ENCODE measurements at regions not wholly inside any gene's neighbourhood (a gene's known extent, or its start where the extent isn't known, plus 50 kb on each side); places are given as distances from the start of the nearest gene placed in this dataset.
A peak's percentile ranks its signal among the peaks of the same experiment; 100 is the strongest.

DNA sequence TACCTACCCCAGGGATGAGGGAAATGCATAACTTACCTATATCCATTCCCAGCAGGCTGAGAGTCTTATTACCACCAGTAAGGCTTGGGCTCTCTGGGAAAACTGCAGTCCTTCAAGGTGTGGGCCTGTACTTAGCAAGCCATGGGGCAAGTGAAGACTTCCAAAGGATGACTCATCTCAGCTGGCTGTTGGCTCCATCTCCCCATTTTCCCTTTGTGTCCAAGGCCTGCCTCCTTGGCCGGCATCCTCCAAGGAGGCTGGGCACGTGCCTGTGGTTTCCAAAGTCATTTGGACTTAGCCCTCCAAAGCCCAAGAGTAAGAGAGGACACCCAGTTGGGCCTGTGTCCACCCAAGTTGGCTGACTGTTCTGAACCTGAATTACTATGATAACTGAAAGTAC is 89.8 kb downstream of the TMEM100 start:
- DNase-seq: no peak

DNA sequence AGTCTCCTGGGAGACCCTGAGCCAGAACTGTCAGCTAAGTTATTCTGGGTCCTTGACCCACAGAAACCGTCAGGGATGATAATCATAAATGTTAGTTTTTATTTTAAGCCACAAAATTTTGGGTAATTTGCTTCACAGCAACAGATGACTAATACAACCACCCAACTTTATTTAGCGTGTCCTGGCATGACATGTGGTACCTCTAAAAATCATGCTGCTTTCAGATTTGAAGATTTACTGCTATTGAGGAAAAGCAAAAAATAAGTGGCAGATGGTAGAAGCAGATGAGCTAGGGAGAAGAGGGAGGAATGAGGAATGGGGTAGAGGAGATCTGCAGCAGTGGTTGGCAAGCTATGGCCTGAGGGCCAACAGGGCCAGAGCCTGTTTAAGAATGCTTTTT is 90.4 kb downstream of the TMEM100 start:
- no peak for DNase-seq

DNA sequence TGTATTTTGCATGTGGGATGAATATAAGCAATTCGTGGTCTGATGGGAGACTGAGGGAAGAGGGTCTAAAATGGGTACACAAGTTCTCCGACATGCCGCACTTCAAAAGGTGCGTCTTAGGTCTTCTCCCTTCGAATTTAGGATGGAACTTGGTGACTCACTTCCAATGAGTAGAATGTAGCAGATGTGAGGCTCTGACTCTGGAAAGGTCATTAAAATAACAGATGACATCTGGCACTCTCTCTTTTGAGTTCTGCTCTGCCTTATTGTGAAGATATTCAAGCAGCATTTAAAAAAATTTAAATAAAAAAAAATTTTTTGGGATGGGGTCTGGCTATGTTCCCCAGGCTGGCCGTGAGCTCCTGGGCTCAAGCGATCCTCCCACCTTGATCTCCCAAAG is 92.7 kb downstream of the TMEM100 start:
- DNase-seq: no peak

DNA sequence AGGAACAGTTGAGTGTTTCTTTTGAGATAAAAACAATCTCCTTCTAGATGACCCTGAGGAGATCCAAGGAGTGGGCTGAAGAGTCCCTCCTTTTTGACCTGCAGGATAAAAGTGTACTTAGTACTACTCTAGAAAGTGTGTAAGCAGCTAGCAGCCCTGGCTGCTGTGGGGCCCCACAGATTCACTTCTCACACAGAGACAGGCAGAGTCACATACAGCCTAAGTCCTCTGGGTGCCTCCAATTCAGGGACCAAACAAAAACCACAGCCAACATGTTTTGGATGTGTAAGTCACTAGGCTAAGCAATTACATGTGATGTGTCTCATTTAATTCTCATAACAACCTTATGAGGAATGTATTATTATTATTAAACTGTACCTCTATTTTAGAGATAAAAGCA is 97.1 kb downstream of the TMEM100 start:
- DNase-seq: peak; percentile 4

DNA sequence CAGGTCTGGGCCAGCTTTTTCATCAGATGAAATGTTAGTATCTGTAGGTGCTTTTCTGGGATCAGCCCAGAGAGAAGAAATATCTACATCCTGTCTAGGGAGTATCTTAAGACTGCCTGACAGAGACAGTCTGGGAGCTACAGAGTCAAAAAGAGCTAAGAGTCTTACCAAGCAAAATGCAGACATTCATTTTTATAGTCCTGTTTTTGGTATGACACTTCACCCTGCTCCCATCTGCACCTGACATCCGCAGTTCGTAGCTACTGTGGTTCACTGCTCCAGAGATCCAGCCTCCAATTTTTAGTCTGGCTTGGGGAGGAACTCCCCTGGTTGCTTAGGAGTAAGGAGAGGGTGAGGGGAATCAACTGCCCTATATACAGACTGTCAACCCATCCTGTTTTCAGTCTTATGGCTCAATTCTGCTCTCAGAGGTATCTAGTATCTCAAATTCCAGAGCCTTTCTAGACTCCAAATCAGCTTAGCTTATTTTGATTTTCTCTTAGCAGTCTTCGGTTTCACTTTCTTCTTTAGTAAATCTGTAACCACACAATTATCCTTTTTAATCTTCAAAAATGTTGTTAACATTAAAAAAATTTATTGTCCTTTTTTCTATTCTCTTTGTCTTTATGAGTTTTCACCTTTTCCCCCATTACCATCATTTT is 97.8 kb downstream of the TMEM100 start:
- peak; percentile 9 for DNase-seq

DNA sequence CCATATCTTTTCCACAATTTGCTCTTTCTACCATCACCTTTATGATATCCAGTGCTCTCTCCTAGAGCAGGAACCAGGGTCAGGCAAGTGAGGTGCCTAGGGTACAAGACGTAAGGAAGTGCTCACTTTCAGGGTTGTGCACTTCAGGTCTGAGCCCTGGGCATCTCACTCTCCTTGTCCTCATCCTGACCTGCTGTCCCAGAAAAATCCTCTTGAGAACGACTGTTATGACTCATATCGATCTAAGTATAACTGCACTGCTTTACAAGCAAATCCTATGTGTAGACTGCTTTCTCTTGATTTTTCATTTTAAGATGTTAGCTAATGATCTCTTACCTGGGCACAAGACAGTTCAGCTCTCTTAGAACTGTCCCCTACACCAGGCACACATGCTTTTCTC is 100.1 kb downstream of the TMEM100 start:
- DNase-seq: no peak

DNA sequence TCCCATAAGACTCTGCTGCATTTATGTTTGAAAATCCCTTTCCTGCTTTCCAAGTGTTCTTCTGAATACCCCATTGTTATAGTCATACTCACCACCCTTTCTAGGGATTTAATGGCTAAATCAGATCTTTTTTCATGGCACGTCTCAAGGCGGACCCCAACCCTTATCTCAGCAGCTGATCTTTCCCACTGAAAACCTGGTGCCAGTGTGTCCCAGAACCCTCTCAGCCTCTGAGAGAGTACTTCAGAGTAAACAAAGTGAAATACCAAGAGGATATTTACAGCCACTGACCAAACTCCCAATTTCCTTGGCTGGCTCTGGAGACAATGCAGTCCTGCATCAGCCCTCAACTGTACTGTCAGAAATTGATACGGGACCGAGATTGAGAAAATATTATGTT is 101.7 kb downstream of the TMEM100 start:
- DNase-seq: no peak

DNA sequence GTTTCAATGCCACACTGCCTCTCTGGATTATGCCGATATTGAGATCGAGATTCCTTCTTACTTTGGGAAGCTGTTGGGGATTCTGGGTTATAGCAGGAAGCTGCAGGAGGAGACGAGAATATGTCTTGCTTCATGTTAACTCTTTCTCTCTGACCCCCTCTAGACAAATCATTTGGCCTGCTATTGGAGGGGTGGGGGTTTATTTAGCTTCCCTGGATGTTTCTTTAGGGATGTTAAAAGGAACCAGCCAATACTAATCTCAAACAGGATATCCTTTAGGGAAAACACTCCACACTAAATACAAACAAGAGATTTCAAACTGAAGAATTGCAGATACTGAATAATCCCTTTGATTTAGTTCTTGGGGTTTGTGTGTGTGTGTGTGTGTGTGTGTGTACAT is 102.6 kb downstream of the TMEM100 start:
- no peak for DNase-seq

DNA sequence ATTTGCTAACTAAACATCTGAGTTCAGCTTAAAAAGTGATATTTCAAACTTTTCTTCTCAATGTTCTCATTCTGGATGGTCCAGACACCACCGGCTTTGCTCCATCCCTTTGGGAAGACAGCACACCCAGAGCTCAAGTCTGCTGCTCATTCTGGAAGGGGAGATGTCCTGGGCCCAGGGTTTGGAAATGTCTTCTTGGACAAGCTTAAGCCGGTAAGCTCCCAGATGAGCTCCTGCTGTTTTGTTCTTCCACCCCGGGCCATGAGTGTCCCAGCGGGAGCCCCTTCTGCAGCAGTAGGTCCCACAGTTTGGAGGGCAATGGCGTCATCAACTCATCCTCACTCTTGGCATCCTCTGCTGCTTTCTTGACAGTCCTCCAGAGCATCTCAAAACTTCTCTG is 105.2 kb downstream of the TMEM100 start:
- DNase-seq: no peak

DNA sequence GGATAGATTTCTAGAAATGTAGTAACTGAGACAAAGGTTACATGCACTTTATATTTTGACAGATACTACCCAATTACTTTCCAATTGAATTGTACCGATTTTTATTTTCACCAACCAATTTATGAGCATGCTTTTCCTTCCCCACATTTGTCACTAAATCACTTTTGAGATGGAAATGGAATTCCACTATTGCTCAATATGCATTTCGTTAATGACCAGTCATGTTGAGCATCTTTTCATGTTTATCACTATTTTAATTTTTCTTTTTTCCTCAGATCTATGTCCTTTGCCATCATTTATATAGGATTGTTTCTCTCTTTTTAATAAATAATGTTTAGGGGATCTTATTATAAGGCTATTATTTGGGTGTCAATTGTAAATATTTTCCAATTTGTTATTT is 102.8 kb upstream of the SMIM36 start:
- DNase-seq: no peak

DNA sequence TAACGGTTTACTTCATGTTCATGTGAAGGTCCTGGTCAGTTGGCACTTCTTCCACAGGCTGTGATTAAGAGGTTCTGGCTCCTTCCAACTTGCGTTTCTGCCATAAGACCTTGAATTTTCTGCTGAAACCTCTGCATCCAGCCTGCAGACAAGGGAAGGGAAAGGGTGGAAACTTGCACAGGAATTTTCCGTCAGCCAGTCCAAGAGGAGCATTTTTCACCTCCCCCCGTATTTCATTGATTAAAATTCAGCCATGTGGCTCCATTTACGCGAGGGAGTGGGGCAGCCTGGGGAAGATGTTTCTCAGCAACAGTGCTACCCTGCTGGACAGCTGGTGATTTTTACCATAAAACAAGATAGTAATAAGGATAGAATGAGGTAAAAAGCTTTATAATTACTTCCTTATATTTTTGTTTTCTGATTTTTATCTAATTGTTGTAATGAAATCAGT is 101.5 kb upstream of the SMIM36 start:
- no peak for DNase-seq

DNA sequence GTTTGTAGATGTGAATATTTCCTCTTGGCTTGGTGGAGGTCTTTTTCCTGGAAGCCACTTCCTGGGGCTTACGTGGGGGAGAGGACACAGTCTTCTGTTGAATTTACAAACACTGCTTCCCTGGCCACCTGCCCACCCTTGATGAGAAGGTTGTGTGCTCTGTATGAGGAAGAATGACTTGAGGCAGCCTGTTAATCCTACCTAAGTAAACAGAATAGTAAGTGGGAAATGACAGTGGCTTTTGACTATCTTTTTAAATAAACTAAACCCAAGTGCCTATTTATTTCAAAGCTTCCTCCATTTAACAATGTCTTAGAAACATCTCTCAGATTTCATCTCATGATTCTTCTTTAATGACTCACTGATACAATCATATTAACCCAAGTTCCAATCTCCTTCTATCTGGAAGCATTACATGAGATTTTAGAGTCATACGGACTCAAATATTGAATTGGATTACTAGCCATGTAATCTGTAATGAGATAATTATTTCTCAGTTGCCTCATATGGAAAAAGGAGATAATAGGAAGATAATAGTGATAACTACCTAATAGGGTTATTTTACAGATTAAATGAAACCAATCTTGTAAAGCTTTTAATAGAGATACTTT is 96.6 kb upstream of the SMIM36 start:
- DNase-seq: no peak

DNA sequence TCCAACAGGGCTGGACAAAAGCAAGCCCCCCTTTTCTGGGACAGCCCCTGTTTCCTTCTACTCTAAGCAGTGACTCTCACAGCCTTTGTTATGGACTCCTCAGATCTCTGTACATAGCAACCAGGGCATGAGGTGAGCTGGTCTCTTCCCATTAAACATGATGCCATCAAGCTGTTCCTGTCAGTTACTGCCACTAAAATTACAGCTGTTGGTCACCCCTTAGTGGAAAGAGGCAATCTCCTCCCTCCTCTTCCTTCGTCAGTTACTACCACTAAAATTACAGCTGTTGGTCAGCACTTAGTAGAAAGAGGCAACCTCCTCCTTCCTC is 95.2 kb upstream of the SMIM36 start:
- DNase-seq: no peak

DNA sequence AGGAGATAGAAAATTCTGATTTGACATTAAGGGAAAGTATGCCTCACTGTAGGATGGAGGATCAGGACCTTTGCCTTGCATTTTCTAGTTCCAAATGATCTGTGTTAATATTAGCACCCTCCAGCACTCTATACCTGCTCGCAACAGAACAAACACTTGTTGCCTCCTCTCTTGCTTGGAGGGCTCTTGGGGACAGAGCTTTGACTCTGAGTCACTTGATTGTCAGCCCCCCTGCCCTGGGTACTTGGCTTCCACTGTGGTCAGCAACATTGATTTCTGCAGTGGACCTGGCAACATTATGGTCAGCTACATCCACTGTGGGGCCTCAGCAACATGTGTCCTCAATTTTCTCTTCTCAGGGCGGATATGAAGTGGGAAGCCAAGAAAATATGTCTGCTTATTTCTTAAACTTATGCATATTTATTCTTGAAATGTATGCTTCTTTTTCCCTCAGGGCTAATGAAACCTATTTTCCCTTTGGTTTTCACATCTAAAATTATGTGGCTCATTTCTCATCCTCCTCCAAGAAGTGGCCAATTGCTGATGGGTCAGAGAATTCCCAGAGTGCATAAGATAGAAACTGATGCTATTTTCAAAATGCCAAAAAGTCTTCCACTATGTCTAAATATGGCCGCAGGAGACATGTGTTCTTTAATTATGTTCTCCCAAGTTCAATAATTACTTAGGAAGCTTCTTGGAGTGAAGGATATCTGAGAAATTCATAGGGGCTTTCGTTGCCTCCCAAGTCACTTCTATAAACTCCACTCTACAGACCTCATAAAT is 94.6 kb upstream of the SMIM36 start:
- DNase-seq: no peak

DNA sequence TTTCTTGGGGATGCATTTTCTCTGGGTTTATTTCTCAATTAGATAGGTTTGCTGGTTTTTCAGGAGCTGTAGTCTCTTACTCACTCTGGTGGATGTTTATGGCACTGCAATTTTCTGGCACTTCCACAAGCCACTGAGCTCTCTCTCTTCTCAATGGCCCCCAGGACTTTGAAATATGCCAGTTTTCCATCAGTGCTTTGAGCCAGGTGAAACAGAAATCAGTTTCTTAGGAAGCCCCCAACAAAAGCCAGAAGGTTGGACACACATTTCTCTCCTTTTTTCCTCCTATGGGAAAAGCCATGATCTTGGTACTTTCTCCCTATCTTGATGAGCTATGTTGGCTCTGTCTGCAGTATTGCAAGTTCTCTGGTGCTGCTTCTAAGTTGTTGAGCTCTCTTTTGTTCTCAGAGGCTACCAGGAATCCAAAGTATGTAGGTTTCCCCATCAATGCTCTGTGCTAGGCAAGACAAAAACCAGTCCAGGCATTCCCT is 90.7 kb upstream of the SMIM36 start:
- peak; percentile 76 for DNase-seq

DNA sequence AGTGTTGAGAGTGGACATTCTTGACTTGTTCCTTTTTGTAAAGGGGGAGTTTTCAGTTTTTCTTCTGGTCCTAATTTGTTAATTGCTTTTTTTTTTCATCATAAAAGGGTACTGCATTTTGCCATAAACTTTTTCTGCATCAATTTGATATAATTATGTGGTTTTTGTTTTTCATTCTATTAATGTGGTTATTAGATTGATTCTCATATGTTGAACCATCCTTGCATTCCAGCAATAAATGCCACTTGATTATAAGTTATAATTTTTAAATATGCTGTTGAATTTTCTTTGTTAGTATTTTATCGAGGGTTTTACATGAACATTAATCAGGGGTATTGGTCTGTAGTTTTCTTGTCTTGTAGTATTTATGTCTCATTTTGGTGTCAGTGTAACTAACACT is 87.2 kb upstream of the SMIM36 start:
- DNase-seq: peak; percentile 16

DNA sequence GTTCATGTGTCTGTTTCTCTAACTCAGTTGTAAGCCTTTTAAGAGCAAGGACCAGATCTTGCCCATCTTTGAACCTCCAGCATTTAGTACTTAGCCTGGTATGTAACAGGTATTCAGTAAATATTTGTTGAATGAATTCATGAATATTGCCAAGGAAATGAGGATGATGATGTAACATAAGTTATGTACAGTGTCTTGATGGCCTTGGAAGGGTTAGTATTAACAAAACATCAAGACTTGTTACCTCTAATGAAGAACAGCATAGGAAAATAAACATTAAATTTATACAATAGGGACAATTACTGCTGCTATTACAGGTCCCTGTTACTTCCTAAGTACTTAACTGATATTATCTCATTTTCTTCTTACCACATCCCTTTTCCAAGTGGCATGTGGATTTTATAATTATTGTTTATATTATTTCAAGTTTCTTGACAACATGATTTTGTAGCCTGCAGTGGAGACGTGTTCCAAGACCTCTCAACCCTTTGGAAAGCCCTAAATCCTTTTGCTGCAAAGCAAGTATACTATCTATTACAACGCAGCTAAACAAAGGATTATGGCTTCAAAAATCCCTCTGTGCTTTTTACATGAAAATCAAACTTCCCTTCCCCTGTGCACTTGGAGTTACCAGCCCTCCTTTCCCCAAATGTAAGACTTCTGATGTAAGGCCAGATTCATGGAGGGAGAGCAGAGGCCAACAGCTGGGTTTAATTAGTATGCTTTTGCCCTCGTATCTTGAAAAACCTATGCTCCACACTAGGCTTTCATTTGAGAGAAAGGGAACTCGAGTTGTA is 77.4 kb upstream of the SMIM36 start:
- no peak for DNase-seq

DNA sequence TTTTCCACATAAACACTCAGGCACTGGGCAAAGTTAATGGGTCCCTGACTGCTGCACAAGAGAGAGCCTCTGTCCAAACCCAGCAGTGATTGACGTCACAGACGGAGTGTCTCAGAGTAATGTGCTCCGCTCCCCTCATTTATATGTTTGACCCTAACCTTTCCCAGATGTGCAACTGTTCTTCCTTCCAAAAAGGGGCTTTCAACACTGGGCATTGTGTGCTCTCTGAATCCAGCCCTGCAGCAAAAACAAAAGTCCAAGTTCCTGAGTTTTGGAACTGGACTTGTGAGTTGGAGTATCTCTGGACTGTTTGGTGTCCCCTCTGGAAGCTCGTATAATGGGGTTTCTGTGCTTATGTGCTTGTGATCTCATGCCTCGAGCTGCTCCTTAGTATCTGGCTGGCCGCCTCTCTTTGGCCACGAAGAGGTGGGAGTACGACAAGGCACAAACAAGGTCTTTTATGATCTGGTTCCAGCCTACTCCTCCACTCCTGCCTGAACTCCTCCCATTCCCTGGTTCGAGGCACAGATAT is 76.4 kb upstream of the SMIM36 start:
- DNase-seq: no peak

DNA sequence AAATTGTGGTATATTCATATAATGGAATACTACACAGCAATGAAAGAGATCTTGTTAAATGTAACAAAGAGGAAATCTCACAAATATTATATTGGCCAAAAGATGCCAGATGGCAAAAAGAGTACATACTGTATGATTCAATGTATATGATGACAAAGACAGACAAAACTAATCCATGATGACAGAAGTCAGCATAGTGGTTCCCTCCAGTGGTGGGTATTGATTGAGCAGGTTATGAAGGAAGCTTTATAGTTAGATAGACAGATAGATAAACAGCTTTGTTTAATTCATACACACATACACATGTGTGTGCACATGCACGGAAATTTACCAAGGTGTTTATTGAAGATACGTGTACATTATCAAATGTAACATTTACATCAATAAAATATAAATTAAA is 74.4 kb upstream of the SMIM36 start:
- DNase-seq: peak; percentile 54

DNA sequence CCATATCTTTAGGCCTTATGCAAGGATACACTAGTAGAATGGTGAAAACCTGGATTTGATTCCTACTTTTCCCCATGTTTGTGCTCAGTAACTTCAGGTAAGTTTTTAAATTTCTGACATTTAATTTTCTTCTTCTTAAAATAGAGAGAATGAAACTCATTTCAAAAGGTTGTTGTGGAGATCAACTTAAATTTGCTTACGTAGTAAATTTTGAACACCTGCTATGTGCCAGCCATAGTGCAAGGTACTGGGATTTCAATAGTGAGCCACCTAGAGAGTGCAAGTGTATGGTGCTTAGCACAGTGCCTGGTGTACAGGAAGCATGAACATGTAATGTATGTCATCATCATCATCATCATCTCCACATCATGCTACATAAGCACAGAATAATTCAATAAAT is 73.6 kb upstream of the SMIM36 start:
- no peak for DNase-seq

DNA sequence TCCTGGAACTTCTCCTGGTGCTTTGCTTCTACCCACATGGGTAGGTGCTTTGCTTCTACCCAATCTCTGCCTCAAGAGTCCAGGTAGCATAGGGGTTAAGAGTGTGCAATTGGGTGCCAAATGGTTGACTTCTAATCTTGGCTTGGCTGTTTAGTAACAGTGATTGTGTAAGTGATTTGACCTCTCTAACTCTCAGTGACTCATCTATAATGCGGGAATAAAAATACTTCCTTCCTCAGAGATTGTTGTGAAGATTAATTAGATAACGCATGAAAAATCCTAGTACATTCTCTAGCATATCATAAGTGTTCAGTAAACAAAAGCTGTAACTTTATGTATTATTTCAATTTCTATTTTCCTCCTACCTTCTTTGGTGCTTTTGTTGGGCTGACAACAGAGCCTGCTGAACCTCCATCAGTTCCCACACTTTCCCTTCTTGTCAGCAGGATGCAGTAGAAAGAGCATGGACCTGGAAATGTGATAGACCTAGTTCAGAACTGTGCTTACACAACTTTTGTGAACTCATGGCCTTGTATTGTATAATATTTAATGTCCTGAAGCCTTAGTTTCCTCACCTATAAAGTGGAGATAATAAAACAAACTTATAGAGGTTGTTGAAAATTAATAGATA is 72.9 kb upstream of the SMIM36 start:
- no peak for DNase-seq

DNA sequence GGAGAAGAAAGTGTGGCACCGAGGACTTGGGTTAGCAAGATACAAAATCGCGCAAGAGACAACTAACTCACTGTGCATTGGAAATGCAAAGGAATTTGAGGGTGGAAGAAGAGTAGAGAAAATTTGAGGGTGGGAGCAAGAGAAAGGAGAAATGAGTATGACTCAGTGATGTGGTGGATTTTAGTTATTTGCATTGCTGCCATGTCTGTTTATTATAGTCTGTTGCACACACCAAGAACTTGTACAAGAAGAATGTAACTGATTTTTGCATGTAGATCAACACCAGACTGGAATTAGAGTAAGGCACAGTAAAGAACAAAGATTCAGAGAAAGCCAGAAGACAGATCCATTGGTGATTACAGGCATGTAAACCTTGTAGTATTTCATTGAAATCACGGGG is 71.6 kb upstream of the SMIM36 start:
- DNase-seq: no peak
